GM13976 (cell line): ENCODE measurements at regions not wholly inside any gene's neighbourhood (a gene's known extent, or its start where the extent isn't known, plus 50 kb on each side); places are given as distances from the start of the nearest gene placed in this dataset.

ENCODE experiments used
- DNase-seq: peaks from one replicate; pipeline ENCODE4 v3.0.0; 2012; ENCODE audit warnings: low spot score
- in situ Hi-C: fragments of 300-500 bp; cut with MboI; formaldehyde crosslinking; loops from one replicate; pipeline ENCODE4 v1.12.0; 2022; ENCODE audit warnings: low sequenced_read_pairs, mixed read lengths, inconsistent platforms; ENCODE audit not compliant: unreplicated experiment
- TF ChIP-seq, protein P1 (sequence below): IDR thresholded peaks from 2 replicates; pipeline ENCODE4 v1.5.1; 2012; ENCODE audit warnings: borderline replicate concordance, mild to moderate bottlenecking; ENCODE audit not compliant: insufficient read depth; ENCODE audit errors: extremely low read depth, missing control alignments, control extremely low read depth

DNA sequence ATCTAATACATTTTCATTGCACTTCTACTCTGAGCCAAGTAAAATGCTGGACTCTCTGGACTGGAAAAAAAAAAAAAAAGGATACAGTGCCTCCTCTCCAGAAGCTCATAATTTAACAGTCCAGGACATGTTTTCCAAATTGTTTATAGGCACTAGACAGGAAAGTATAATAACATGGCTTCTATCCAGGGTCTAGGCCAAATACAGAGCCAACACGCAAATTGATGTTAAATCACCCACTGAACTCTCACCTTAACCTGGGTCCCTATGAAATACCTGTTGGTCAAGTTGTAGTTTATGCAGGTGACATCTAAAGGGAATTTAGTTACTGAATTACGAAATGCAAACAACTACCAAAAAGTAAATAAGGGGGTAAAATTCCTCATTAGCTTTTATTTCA is 428.7 kb upstream of the LUZP2 start:
- no peak for DNase-seq

DNA sequence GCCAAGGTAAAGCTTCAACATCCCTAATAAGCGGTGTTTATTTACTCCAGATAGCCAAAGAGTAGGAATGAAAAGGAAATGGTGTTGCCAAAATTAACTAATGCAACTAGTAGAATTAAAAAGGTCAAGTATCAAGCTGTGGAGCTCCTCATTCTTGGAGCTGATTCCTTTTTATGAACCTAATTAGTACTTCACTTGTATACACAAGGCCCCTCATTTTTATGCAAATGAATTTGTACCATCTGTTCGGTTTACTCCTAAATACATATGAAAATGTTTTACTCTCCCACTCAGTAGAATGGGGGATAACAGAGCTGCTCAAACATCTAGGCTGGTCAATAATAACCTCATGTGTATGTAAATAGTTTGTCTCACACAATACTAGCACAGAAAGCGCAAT is 426.4 kb upstream of the LUZP2 start:
- TF ChIP-seq, protein P1, sequence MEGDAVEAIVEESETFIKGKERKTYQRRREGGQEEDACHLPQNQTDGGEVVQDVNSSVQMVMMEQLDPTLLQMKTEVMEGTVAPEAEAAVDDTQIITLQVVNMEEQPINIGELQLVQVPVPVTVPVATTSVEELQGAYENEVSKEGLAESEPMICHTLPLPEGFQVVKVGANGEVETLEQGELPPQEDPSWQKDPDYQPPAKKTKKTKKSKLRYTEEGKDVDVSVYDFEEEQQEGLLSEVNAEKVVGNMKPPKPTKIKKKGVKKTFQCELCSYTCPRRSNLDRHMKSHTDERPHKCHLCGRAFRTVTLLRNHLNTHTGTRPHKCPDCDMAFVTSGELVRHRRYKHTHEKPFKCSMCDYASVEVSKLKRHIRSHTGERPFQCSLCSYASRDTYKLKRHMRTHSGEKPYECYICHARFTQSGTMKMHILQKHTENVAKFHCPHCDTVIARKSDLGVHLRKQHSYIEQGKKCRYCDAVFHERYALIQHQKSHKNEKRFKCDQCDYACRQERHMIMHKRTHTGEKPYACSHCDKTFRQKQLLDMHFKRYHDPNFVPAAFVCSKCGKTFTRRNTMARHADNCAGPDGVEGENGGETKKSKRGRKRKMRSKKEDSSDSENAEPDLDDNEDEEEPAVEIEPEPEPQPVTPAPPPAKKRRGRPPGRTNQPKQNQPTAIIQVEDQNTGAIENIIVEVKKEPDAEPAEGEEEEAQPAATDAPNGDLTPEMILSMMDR, result no peak
- DNase-seq, result no peak
- in situ Hi-C loops, result no loop called here

More for the DNA sequence above, 428.7 kb upstream of the LUZP2 start:
- in situ Hi-C loops, result no loop called here
- TF ChIP-seq, protein P1, result no peak

DNA sequence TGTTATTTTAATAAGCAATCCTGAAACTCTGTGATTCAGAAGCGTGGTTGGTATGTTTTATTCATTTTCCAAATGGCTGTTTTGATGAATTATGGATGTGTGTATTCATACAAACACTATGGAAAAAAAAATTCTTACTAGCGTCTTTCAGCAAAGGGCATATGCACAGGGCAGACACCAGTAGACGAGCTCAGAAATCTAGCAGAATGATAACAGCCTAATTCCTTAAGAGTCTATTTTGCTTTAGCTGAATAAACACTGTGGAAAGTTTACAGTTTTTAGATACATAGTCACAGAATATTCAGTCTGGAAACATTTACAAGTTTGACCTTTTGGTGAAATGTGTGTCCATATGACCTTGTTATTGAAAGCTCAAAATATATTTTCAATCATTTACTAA is 418.8 kb upstream of the LUZP2 start:
- TF ChIP-seq, protein P1, result no peak
- no peak for DNase-seq

DNA sequence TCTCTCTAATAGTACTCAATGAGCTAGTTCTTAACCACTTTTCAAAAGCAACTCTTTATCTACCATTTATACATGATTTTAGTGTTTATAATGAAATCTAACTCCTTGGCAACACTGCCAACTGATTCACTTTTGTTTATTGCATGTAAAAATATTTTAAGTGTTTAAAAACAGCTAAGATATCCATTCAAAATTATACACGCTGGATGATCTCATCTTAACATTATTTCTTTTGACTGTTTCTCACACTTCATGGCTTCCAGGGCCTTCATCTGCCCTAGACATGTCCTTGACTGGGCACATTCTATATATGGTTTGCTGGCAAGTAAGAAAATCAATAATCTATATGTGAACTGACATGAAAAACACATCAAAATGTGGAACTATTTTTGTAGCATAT is 414.6 kb upstream of the LUZP2 start:
- TF ChIP-seq, protein P1, result no peak
- no peak for DNase-seq
- in situ Hi-C loops, result no loop called here

More for the DNA sequence above, 418.8 kb upstream of the LUZP2 start:
- in situ Hi-C loops, result no loop called here

DNA sequence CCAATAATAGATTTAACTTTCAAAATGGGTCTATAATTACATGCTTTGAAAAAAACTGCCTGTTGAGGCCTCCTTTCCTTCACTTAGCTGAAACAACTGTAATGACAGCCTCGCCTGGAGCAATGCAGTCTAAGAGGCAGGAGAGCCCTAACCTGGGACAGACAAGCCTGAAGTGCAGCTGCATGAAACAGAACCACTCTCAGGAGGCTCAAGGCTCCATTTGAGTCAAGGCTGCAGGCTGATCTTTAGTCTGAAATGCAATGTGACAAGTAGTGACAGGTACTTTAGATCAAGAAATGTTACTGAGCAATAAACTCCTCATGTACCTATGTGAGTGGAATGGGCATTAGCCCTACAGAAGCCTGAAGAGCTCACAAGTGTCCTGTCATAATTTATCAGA is 414.0 kb upstream of the LUZP2 start:
- TF ChIP-seq, protein P1, result no peak
- in situ Hi-C loops, result no loop called here
- DNase-seq, result no peak

DNA sequence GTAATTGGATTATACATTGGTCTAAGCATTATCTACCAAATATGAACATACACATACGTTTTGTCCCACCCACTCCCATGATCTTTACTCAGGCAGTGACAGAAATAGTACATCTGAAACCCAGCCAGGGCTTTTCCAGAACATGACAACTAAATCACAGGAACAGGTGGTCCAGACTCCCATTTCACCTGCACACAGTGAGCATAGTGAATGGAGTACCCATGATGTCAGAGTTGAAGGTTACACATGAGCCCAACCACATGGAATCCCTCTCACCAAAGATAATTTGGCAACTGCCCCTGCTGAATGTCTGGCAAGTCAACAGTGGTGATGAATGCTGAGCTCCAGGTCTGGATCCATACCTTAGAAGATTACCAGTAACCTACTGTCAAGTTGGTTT is 411.9 kb upstream of the LUZP2 start:
- DNase-seq, result no peak
- TF ChIP-seq, protein P1, result no peak
- in situ Hi-C loops, result no loop called here

DNA sequence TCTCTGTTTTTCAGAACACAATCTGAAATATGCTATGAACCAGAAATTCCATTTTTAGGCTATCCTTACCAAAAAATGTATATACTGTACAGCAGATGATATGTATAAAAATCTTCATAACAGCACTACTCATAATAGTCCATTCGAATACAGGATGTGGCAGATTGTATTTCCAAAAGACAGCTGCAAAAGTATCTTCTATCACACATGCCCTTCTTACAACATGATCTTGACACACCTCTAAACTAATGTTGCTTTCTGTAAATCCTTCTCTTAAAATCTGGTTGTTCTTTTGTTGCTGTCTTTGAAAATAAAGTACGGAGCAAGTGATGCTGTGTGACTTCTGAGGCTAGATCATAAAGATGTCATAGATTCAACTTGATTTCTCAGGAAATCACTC is 409.9 kb upstream of the LUZP2 start:
- TF ChIP-seq, protein P1, result no peak
- no peak for DNase-seq
- in situ Hi-C loops, result no loop called here
